ENCODE measurements at regions not wholly inside any gene's neighbourhood (a gene's known extent, or its start where the extent isn't known, plus 50 kb on each side); places are given as distances from the start of the nearest gene placed in this dataset.

DNA sequence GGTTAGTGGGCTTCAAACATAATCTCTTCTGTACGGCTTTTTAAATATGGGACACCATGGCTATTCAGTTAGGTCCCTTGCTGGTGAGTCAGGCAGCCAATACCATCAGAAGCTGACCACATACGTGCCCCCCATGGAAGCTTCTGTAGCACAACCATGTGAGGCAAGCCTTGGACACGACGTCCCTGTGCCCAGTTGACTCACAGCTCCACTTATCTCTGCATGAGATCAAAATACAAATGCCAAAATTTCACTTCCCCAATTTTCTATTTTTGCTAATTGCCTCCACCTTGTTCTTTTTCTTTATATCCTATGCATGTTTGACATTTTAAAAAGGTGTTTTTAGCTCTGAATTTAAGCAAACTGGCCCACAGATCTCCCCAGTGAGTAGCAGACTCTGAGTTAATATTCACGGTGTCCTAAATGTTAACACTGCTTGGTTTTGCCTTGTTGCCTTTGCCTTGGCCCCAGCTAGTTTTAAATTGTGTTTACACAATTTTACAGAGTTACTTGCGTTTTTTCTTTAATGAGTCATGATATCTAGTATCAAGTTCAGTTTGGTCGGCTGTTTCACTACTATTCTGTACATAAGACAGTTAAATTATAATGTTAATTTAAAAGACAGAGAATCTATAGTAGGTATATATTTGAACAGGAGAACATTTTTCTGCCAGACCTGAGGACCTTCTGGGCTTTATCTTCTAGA, 77.5 kb downstream of the CDCA7 start:
- peak; percentile 55 for DNase-seq (ENCODE audit: unreplicated experiment)
- POLR2A ChIA-PET: interaction anchor here (0.6 to 1.2 kb wide), 5 partner anchors 12 to 281 kb away, joined by 3 to 5 read pairs (median 3); no protein-coding TSS in a partner anchor
- H3K4me3 Mint-ChIP-seq (ENCODE audit: unreplicated experiment): no peak overlapping the region
- intact Hi-C loops (cut with micrococcal nuclease): no loop called here
- BruUV-seq (replicated peaks): no TSS peak
- TF ChIP-seq, protein P1, sequence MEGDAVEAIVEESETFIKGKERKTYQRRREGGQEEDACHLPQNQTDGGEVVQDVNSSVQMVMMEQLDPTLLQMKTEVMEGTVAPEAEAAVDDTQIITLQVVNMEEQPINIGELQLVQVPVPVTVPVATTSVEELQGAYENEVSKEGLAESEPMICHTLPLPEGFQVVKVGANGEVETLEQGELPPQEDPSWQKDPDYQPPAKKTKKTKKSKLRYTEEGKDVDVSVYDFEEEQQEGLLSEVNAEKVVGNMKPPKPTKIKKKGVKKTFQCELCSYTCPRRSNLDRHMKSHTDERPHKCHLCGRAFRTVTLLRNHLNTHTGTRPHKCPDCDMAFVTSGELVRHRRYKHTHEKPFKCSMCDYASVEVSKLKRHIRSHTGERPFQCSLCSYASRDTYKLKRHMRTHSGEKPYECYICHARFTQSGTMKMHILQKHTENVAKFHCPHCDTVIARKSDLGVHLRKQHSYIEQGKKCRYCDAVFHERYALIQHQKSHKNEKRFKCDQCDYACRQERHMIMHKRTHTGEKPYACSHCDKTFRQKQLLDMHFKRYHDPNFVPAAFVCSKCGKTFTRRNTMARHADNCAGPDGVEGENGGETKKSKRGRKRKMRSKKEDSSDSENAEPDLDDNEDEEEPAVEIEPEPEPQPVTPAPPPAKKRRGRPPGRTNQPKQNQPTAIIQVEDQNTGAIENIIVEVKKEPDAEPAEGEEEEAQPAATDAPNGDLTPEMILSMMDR (IDR thresholded peaks at IDR 0.05; ENCODE audit: unreplicated experiment): no peak
- CTCF ChIA-PET: interaction anchor here (0.7 to 2.0 kb wide), 3 partner anchors 17 to 731 kb away, joined by 3 to 12 read pairs (median 3); no protein-coding TSS in a partner anchor
- peaks cover 60% of the 10 kb centered on the region for H3K27me3 Mint-ChIP-seq (ENCODE audit: insufficient read depth, unreplicated experiment)
- H3K9me3 Mint-ChIP-seq (ENCODE audit: unreplicated experiment): no peaks in the 10 kb centered on the region
- peaks cover 29% of the 10 kb centered on the region for H3K4me1 Mint-ChIP-seq (ENCODE audit: insufficient read depth, unreplicated experiment)
- H3K36me3 Mint-ChIP-seq (ENCODE audit: insufficient read depth, unreplicated experiment): no peaks in the 10 kb centered on the region
- no peak overlapping the region for H3K27ac Mint-ChIP-seq (ENCODE audit: low read depth, unreplicated experiment)

DNA sequence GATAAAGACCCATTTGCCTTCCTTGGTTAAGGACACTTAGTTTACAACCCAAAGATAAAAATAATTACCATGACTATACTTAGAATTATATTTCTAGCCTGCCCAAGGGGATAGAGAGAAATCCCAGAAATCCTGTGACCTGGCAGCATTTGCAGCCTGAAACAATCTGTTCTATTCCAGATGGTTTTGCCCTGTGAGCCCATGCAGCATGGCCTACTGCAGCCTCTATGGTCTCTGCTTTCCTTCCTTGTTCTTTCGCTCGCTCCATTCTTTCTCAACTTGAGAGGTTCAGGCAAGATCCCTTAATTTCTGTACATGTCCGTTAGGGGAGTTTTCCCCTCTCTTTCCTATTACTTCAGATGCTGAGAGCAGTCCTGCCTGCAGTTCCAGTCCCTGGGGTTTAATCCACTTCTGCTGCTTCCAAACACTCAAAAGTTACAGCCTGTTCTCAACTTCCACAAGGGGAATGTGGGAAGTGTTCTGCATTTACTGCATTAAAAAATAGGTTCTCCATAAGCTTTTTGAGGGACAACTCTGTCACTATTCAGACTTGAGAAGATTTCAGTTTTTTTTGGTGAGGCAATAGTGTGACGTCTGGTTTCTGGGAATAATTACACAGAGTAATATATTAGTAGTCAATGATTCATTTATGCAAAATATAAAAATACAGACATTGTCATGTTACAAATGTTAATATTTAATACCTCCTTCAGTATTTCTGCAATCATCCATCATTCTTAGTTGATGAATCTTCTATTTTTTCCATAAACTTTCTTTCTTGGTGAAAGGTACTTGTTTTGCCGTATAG, 80.3 kb downstream of the CDCA7 start:
- Mint-ChIP-seq H3K4me3 (ENCODE audit: unreplicated experiment) (no peak overlapping the region), H3K36me3 (ENCODE audit: insufficient read depth, unreplicated experiment) (no peaks in the 10 kb centered on the region), H3K4me1 (ENCODE audit: insufficient read depth, unreplicated experiment) (peaks cover 10% of the 10 kb centered on the region), H3K27ac (ENCODE audit: low read depth, unreplicated experiment) (no peak overlapping the region), H3K27me3 (ENCODE audit: insufficient read depth, unreplicated experiment) (peaks cover 74% of the 10 kb centered on the region), H3K9me3 (ENCODE audit: unreplicated experiment) (no peaks in the 10 kb centered on the region)
- ChIA-PET CTCF (no interaction called here), POLR2A (no interaction called here)
- intact Hi-C loops (cut with micrococcal nuclease): no loop called here
- TF ChIP-seq, protein P1 (IDR thresholded peaks at IDR 0.05; ENCODE audit: unreplicated experiment): no peak
- DNase-seq (ENCODE audit: unreplicated experiment): no peak
- BruUV-seq (replicated peaks): no TSS peak

DNA sequence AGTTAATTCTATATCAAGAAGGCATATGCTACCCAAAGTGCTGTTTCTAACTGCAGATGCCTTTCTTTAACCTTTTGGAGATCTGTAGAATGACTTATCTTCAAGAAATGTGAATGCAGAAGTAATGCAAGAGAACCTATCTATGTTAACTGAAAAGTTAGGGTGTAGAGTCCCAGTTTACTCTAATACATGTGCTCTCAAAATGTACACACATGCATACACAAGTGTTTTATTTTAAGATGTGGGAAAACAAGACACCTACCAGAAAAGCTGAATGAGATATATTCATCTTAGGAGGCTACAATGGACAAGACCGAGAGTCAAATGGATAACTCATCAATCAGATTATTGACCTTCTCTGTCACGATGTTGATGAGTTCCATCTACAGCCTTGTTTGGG, 80.9 kb downstream of the CDCA7 start:
- BruUV-seq (replicated peaks): no TSS peak
- POLR2A ChIA-PET: no interaction called here
- intact Hi-C loops (cut with micrococcal nuclease): no loop called here
- CTCF ChIA-PET: no interaction called here
- no peaks in the 10 kb centered on the region for H3K9me3 Mint-ChIP-seq (ENCODE audit: unreplicated experiment)
- no peak overlapping the region for H3K27ac Mint-ChIP-seq (ENCODE audit: low read depth, unreplicated experiment)
- H3K4me1 Mint-ChIP-seq (ENCODE audit: insufficient read depth, unreplicated experiment): peaks cover 10% of the 10 kb centered on the region
- TF ChIP-seq, protein P1 (IDR thresholded peaks at IDR 0.05; ENCODE audit: unreplicated experiment): no peak
- DNase-seq (ENCODE audit: unreplicated experiment): no peak
- peaks cover 70% of the 10 kb centered on the region for H3K27me3 Mint-ChIP-seq (ENCODE audit: insufficient read depth, unreplicated experiment)
- no peaks in the 10 kb centered on the region for H3K36me3 Mint-ChIP-seq (ENCODE audit: insufficient read depth, unreplicated experiment)
- no peak overlapping the region for H3K4me3 Mint-ChIP-seq (ENCODE audit: unreplicated experiment)

DNA sequence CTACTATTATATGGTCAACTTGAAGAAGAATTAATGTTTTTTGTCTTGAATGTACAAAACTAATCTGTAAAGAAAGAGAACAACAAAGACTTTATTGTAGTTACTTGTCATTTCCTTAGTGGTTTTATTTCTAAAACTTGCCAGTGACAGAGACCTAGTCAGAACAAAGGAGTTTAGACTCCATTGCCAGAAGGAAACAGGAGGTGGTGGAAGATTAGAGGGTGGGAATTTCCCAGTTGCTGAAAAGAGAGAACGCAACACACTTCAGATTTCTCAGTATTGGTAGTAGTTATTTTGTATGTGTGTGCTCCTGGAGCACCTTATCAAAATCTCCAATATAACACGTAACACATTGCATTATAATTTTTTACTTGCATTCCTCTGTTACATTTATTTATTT, 81.4 kb downstream of the CDCA7 start:
- TF ChIP-seq, protein P1 (IDR thresholded peaks at IDR 0.05; ENCODE audit: unreplicated experiment): no peak
- no peak overlapping the region for H3K27ac Mint-ChIP-seq (ENCODE audit: low read depth, unreplicated experiment)
- no peak overlapping the region for H3K4me3 Mint-ChIP-seq (ENCODE audit: unreplicated experiment)
- ChIA-PET POLR2A (no interaction called here), CTCF (no interaction called here)
- peaks cover 65% of the 10 kb centered on the region for H3K27me3 Mint-ChIP-seq (ENCODE audit: insufficient read depth, unreplicated experiment)
- peaks cover 10% of the 10 kb centered on the region for H3K4me1 Mint-ChIP-seq (ENCODE audit: insufficient read depth, unreplicated experiment)
- no TSS peak for BruUV-seq (replicated peaks)
- H3K36me3 Mint-ChIP-seq (ENCODE audit: insufficient read depth, unreplicated experiment): no peaks in the 10 kb centered on the region
- no peak for DNase-seq (ENCODE audit: unreplicated experiment)
- intact Hi-C loops (cut with micrococcal nuclease): no loop called here
- no peaks in the 10 kb centered on the region for H3K9me3 Mint-ChIP-seq (ENCODE audit: unreplicated experiment)
